ENCODE measurements at regions not wholly inside any gene's neighbourhood (a gene's known extent, or its start where the extent isn't known, plus 50 kb on each side); places are given as distances from the start of the nearest gene placed in this dataset.
"Not testable (repeated sequence)": the region's sequence is repeated elsewhere in the genome, so short reads cannot be mapped to it uniquely, and the experiment has no call there.

DNA sequence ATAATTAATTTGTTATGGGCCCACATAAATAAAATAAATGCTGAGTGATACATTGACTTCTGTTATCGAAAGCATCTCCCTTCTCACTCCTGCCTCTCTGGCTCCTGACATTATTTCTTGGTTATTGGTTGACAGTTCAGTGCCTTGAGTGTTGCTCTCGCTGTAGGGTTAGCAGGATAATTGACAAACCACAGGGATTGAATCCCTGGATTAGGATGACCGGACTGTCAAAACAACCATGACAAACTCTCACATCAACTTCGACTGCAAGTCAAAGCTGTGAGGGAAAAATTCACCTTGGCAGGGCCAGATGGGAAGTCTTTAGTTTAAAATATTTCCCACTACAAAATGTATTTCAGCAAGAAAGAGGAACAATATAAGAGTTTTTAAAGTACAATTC, 245.4 kb upstream of the TFAP2D start:
- no peak for DNase-seq (ENCODE audit: low spot score)

DNA sequence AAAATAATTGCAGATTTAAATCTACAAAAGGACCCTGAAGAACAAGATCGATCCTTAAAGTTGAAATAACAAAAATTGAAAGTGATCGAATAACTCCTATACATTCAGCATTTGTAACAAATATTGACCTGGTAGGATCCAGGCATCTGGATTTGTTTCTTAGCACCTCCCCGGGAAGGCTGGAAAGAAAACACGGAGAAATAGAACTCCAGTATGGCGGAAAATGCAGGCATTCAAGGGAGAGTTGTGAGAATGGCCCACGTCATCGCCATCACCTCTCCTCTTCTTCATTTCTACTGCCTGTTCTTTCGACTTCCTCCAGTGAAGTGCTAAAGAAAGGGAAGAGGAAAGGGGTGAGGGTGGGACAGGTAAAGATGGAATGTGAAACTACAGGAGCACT, 242.3 kb upstream of the TFAP2D start:
- DNase-seq (ENCODE audit: low spot score), result no peak

DNA sequence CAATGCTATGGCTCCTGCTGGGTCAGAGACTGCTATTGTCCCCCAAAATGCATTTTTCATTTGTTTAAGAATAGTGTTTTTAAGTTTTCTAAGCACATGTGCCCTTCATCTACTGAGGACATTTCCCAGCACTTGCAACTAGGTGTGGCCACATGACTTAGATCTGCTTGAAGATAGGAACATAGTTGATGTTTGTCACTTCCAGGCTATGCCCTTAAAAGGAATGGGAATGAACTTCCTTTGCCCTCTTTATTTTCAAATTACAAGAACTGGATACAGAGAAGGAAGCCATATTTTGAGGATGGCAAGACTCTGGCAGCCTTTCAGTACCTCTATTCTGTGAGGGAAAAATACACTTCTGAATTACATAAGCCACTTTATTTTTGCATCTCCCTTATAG, 203.0 kb upstream of the TFAP2D start:
- DNase-seq (ENCODE audit: low spot score), result no peak

DNA sequence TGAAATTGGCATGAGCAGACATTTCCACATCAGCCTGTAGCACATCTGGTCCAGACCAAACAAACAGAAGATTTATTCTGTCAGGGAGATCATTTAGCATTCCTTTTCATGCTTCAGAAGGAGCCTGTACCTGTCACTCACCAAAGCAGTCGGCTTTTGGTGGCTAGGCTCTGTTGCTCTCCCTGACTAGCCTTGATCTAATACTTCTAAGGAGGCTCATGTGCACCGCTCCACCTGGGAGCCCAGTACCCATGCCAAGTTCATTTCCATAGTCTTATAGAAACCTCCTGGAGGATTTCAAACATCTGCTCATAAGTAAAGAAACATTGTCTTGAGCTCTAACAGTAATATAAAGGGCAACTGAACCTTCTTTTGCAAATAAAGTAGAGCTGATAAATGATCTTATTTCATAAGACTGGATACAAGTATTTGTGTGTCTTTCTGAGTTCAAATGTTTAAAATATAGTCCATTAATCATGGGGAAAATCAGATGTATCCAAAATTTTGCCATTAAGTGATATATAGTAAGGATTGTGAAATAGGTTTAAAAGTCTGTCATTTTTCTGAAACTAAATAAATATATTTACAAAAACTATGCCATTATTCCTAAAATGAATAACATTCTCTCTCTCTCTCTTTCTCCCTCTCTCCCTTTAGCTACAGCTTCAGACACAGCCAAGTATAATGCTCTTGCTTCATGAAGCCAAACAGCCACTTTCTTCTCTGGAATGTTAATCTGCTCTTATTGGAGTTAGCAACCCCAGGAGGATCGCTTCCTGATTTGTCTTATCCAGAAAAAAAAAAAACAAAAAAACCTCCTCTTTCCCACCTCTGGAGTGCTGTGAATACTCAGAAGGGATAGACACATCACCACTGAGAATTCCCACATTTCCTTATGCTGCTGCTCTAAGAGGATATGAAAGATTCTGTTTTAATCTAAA, 192.7 kb upstream of the TFAP2D start:
- no peak for DNase-seq (ENCODE audit: low spot score)

DNA sequence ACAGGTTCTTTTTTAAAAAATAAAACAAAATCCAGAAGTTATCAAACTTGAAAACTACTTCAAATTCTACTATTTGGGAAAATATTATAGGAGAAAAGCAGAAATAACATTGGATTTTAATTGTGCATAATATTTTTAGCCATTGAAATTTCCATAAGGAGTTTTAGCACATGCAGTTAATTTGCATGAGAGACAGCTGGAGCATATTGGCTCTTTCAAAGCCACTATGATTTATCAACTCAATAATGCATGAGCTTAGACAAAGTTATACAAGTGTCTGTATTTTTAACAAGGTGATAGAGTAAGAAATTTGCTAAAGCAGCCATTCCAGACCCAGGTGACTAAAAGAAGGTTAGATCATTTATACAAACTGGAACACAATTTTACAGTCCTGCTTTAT, 189.0 kb upstream of the TFAP2D start:
- no peak for DNase-seq (ENCODE audit: low spot score)

DNA sequence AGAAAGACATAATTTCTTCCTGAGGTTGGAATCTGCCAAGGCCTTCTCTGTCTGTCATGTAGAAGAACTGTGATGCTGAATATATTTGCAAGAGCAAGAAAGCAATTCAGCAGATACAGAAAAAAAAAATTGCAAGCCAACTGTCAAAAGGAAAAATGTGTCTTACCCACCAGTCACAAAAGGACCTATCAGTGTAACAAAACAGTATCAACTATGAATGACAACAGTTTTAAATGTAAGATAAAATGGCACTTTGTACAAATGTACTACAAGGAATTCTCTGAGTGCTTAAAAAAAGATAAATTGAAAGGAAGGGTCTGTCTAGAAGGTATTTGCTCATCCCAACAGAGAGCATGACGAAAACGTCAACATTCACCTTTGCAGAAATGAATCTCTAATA, 185.3 kb upstream of the TFAP2D start:
- no peak for DNase-seq (ENCODE audit: low spot score)

DNA sequence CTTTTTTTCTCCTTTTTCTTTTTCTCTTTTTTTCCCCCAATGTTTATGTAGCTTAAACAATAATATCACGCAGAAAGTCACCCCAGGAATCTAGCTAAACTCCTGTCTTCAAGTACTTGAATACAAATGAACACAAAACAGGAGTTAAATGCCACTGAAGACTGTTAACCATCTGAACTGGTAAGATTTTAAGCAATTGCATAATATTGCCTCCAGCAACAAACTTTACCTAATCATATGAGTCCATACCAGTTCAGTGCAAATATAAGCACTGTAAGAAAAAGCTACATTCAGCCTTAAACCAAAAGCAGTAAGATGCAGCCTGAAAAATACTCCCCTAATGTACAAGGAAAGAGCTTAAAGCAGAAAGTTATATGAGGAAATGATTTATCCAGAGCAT, 173.9 kb upstream of the TFAP2D start:
- DNase-seq (ENCODE audit: low spot score), result no peak

DNA sequence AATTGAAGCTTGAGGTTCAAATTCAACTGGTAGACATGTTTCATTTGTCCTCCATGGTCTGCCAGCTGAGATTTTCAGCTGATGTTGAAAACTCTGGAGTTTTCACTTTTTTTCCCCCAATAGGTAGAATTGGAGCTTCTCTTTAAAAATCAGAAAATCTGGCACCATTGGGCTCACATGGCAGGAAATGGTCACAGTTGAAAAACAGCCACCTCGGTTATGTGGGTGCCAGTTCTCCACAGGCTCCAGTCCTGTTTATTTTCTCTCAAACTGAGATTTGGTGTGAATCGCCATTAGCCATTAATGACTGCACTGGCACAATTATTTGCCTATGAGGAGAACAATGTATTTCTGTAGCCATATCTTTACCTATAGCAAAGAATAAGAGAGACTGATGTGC, 171.4 kb upstream of the TFAP2D start:
- no peak for DNase-seq (ENCODE audit: low spot score)

DNA sequence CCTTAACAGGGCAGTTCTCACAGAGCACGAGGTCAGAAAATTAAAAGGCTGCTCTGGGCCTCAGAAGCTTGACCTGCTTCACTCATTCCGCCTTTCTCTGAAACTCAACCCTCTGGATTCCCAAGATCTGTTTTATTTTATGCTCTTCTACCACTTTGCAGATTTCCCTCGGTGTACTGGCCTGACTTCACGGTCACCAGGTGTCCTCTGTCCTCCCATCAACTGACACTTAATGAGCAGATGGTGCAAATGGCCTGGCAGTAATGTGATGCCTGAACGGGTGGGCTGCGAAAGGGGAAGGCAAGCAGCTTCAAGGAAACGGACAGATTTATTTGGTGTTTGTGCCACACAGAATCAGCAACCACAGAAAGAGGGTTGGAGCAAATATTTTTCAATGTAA, 169.7 kb upstream of the TFAP2D start:
- DNase-seq (ENCODE audit: low spot score), result no peak

DNA sequence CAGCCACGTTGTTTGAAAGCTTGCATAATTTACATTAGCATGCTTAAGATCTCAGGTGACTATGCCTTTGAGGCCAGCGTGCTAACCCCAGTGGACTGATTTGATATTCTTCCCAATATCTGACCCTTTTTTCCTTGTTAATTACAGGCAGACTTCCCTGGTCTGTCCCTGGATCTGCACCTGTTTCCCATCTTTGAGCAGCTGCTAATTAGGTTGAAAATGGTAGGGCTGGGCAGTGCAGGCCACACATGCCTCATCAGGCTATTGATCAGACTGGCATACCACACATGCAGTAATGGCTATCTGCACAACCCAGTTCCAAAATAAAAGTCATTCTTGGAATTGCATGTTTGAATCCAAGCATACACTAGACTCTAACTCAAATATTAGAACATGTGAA, 164.3 kb upstream of the TFAP2D start:
- DNase-seq (ENCODE audit: low spot score), result no peak

DNA sequence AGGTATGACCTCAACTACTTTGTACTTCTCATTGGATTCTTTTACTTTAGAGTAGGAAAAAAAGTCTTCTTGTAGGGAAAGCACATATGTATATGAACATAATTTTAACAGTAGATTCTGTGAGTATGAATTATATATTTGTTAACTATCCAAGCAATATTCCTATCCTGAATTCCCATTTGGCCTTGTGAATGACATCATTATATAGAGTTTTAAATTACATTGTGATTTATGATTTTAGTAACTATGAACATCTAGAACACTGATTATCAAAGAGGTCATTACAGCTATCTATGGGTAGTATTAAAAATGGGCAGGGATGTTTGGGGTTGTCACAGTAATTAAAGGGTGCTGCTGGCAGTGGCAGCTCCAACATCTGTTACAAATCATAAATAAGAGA, 163.9 kb upstream of the TFAP2D start:
- DNase-seq (ENCODE audit: low spot score), result no peak

DNA sequence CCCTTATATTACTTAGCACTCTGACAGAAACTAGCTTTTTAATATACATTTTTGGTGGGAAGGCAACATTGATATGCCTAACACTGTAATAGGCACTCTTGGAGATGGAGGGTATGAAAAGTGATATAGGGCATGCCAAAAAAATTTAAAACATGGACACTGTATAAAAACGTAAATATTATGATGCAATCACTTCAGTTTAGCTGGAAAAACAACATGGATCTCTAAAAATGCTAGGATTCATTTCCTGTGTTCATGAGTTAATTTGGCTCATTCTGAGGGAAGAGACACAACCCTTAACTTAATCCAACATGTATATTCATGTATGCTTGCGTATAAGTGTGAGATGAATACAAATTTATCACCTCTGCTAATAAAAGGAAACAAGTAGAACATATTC, 157.3 kb upstream of the TFAP2D start:
- no peak for DNase-seq (ENCODE audit: low spot score)

DNA sequence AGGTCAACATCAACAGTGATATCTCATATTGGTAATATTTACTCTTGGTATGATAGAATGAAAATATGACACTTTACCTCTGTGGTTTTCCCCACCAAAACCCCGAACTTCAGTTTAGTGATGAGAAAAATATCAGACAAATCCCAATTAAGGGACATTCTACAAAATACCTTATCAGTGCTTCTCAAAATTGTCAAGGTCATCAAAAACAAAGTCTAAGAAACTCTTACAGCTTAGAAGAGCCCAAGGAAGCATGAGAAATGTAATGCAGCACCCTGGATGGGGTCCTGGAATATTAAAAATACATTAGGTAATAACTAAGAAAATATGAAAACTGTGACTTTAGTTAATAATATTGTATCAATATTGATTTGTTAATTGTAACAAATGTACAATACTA, 148.3 kb upstream of the TFAP2D start:
- no peak for DNase-seq (ENCODE audit: low spot score)

DNA sequence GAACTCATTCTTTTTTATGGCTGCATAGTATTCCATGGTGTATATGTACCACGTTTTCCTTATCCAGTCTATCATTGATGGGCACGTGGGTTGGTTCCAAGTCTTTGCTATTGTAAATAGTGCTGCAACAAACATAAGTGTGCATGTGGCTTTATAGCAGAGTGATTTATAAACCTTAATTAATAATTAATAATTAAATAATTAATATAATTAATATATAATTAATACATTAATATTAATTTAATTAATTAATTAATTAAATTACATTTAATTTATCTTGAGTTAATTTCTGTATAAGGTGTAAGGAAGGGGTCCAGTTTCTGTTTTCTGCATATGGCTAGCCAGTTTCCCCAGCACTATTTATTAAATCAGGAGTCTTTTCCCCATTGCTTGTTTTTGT, 142.1 kb upstream of the TFAP2D start:
- DNase-seq (ENCODE audit: low spot score), result not testable (repeated sequence)

DNA sequence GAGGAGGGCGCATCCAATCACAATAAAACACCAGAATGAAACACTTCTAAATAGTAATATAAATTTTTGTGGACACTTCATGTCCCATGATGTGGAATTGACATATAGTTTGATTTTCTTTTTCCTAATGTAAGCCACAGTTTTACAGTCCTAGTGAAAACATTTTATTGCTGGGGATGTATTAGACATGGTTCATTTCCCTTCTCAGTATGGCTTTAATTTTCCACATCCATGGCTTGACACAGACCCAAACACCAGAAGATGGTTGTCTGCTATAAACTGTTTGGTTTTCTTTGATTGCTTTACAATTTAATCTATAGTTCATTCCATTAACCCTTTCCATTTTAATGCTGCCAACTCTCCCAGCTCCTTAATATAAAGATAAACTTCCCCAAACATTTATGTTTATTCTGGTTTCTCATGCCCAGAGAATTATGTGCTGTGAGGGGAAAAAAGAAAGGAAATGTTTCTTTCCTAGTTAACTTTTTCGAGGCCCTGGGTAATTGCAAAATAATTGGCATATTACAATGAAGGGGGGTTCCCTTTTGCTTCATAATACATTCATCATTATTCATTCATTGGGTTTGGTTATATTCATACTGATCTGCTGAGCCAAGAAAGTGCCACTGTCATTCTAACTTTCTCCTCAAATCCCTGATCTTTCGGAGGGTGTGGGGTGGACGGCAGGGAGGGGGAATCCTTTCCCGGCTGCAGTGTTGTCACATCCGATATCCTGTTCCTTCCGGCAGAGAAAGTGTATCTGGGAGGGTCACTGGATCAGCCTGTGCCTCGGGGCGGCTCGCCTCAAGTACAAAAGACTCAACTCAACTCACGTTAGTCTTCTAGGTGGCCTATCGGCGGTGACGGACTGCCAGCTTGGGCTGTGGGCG, 127.6 kb upstream of the TFAP2D start:
- no peak for DNase-seq (ENCODE audit: low spot score)

DNA sequence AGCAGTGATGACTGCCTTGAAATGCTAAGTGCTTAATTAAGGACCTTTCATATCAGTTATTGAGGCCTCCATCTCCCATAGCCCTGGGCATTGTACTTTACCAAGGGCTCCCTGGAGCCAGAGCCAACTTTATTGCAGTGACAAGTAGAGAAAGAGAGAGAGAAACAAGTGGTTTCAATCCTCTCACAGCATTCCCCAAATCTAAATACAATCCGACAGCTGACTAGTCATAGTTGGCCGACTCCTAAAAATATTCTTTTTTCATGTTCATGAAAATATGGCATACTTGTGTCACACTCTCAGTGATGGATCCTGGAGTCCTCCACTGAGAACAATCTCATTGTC, 127.0 kb upstream of the TFAP2D start:
- no peak for DNase-seq (ENCODE audit: low spot score)

DNA sequence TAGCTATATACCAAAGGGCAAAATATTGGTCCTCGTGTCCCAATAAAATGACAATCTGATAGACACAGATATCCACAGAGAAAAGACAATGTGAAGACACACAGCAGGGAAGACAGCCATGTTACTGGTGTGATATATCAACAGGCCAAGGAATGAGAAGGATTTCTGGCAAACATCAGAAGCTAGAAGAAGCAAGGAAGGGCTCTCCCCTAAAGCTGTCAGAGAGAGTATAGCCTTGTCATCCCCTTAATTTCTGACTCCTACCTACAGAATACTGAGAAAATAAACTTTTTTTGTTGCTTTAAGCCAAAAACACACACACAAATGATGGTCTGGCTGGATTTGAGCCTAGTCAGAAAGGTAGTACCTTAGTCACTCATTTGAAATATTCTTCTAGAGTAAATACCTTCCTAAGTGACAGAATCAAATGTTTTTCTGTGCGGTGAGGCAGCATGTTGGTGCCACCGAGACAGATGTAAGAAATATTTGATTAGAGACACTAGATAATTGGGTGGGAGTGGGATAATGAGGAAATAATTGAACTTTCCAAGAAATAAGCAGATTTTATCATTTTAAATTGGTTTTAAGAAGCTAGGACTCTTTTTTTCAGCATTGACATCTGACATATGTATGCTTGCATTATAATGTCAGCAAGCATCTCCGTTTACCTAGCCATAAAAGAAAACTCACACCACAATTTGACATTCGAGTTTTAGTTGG, 123.4 kb upstream of the TFAP2D start:
- no peak for DNase-seq (ENCODE audit: low spot score)

DNA sequence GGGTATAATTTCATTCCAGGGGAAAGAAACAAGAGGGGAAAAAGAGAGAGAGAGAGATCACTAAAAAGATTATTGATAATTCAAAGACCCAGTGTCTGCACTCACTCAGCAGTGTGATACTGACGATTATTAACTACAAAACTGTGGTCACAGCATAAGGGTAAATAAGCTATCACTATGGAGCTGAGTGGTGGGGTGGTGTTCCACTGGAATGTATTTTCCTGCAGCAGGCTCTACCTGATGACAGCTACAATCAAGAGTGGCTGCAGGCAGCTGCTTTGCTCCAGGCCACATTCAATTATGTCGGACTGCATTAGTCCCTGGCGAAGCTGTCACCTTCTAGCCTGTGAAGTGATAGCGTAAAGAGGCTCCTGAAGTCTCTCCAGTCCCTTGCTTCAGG, 122.2 kb upstream of the TFAP2D start:
- no peak for DNase-seq (ENCODE audit: low spot score)

DNA sequence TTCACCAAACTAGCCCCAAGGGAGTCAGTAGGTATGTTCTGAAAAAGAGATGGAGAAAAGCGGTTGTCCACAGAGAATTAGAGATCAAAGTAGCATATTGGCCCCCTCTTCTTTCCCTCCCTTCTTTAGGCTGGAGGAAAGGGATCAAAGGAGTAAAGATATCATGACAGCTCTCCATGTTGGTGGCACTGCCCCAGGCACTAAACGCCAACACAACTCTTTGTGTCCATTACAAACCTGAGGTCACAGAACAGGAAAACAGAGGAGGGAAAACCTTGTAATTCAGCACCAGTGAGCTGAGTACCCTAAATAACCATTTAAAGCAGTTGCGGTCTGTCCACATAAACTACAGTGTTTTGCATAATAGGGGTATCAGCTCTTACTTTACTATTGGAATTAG, 113.0 kb upstream of the TFAP2D start:
- no peak for DNase-seq (ENCODE audit: low spot score)

DNA sequence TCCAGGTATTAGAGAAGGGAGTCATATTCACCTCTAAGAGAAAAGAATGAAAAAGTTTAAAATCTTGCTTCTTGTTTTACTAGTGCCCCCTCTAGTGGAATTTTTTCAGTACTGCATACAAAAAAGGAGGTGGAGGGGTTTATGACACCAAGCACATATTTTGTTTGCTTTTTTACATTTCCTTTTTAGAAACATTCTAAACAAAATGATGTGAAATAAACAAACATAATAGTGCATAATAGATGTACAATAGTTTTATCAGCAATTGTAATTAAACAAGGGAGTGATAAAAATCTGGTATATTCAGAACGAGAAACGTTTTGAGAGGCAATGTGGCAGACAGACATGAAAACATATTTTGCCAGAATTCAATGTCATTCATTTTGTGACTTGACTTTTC, 111.0 kb upstream of the TFAP2D start:
- DNase-seq (ENCODE audit: low spot score), result peak; percentile 30

DNA sequence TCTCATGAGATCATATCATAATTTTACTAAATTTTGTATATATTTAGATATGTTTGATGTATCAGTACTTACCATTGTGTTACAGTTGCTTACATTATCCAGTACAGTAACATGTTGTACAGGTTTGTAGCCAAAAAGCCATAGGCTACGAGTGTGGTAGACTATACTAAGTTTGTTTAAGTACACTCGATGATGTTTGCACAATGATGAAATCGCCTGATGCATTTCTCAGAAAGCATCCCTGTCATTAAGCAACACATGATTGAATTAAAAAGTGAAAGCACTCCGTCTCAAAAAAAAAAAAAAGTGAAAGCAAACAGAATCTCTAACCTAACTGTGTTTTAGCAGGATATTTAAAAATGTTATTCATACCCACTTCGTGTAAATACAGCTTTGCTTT, 104.9 kb upstream of the TFAP2D start:
- DNase-seq (ENCODE audit: low spot score), result no peak

DNA sequence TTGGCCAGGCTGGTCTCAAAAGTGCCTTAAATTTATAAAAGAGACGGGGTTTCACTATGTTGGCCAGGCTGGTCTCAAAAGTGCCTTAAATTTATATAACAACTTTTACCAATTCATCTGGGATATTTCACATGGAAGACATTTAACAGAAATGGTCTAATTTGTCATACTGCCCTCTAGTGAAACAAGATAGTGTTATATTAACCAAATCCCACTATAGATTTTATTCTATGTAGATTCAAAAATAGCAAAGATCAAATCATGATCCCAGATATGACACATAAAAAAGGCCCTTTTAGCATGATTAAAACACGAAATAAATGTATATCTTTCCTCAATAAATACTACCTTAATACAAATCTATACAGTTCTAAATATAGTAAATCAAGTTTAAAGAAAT, 102.8 kb upstream of the TFAP2D start:
- DNase-seq (ENCODE audit: low spot score), result no peak

DNA sequence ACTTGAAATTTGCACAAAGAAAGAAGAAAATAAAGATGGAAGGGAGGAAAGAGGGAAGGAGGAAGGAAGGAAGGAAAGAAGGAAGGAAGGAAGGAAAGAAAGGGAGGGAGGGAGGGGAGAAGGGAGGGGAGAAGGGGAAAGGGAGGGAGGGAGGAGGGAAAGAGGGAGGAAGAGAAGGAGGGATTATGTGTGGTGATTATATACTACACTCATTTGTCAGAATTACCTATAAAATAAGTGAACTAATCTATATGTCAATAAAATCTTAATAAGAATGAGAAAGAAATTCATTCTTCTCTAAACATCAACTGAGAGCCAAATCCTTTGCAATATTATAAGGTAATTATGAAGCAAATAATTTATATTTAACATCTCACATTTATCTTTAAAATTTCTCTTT, 77.9 kb upstream of the TFAP2D start:
- no peak for DNase-seq (ENCODE audit: low spot score)

Measured in CD4-positive, alpha-beta T cell treated with Interleukin-15 for 4 hours (primary cell).